HepG2 (cell line): ENCODE measurements at regions not wholly inside any gene's neighbourhood (a gene's known extent, or its start where the extent isn't known, plus 50 kb on each side); places are given as distances from the start of the nearest gene placed in this dataset.

Source experiments
- JUND ChIP-seq: sonication (generic); formaldehyde crosslinking; IDR thresholded peaks from 2 replicates; pipeline ENCODE4 v1.8.0; 2022; ENCODE audit warnings: mild to moderate bottlenecking, missing genetic modification reagents
- NFYC ChIP-seq: IDR thresholded peaks from 2 replicates; pipeline ENCODE4 v1.6.1; 2016; ENCODE audit warnings: missing genetic modification reagents, missing compliant biosample characterization
- RFX1 ChIP-seq: fragments of 450-650 bp; IDR thresholded peaks from 2 replicates; pipeline ENCODE4 v1.6.1; 2017
- TF ChIP-seq, protein P1 (sequence below): sonication (generic); formaldehyde crosslinking; IDR thresholded peaks from 2 replicates; pipeline ENCODE4 v1.8.1; 2022; ENCODE audit warnings: mild to moderate bottlenecking, missing genetic modification reagents
- TF ChIP-seq, protein P2 (sequence below): IDR thresholded peaks from 2 replicates; pipeline ENCODE4 v1.6.1; 2012; ENCODE audit warnings: low read depth, low read length, improper control_type of control experiment
- TF ChIP-seq, protein P3 (sequence below): sonication (generic); formaldehyde crosslinking; IDR thresholded peaks from 2 replicates; pipeline ENCODE4 v1.5.0; 2020; ENCODE audit warnings: missing genetic modification reagents
- TF ChIP-seq, protein P4 (sequence below): sonication (generic); formaldehyde crosslinking; IDR thresholded peaks from 2 replicates; pipeline ENCODE4; 2020; ENCODE audit warnings: missing genetic modification reagents, mild to moderate bottlenecking, borderline replicate concordance
- TF ChIP-seq, protein P5 (sequence below): sonication (generic); formaldehyde crosslinking; IDR thresholded peaks from 2 replicates; pipeline ENCODE4 v1.5.0; 2020; ENCODE audit warnings: mild to moderate bottlenecking, missing genetic modification reagents, moderate library complexity
- TF ChIP-seq, protein P6 (sequence below): sonication (generic); formaldehyde crosslinking; IDR thresholded peaks from 2 replicates; pipeline ENCODE4 v1.4.0; 2020; ENCODE audit warnings: missing genetic modification reagents

DNA sequence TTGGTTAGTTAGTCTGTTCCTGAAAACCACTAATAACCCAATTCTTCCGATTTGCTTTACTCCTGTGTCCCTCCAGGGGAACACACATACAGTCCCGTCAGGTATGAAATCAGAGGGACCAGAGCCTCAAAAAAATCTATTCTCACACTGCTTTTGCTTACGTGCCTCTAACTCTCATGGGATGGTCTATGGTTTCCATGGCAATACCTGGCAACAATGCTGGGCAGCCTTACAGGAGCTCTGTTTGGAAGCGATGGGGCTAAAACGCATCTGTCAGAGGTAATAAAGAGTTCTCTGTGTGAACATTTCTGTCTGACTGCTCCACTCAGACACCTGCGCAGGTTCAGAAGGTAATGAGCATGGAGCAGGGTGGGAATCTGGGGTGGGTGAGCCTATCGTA lies 376.2 kb downstream of the GXYLT1 start:
- TF ChIP-seq, protein P1, sequence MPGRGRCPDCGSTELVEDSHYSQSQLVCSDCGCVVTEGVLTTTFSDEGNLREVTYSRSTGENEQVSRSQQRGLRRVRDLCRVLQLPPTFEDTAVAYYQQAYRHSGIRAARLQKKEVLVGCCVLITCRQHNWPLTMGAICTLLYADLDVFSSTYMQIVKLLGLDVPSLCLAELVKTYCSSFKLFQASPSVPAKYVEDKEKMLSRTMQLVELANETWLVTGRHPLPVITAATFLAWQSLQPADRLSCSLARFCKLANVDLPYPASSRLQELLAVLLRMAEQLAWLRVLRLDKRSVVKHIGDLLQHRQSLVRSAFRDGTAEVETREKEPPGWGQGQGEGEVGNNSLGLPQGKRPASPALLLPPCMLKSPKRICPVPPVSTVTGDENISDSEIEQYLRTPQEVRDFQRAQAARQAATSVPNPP (CRISPR knock-in tag), result no peak
- TF ChIP-seq, protein P2, sequence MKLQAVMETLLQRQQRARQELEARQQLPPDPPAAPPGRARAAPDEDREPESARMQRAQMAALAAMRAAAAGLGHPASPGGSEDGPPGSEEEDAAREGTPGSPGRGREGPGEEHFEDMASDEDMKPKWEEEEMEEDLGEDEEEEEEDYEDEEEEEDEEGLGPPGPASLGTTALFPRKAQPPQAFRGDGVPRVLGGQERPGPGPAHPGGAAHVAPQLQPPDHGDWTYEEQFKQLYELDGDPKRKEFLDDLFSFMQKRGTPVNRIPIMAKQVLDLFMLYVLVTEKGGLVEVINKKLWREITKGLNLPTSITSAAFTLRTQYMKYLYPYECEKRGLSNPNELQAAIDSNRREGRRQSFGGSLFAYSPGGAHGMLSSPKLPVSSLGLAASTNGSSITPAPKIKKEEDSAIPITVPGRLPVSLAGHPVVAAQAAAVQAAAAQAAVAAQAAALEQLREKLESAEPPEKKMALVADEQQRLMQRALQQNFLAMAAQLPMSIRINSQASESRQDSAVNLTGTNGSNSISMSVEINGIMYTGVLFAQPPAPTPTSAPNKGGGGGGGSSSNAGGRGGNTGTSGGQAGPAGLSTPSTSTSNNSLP, result no peak
- TF ChIP-seq, protein P3, sequence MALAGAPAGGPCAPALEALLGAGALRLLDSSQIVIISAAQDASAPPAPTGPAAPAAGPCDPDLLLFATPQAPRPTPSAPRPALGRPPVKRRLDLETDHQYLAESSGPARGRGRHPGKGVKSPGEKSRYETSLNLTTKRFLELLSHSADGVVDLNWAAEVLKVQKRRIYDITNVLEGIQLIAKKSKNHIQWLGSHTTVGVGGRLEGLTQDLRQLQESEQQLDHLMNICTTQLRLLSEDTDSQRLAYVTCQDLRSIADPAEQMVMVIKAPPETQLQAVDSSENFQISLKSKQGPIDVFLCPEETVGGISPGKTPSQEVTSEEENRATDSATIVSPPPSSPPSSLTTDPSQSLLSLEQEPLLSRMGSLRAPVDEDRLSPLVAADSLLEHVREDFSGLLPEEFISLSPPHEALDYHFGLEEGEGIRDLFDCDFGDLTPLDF (CRISPR knock-in tag), result no peak
- TF ChIP-seq NFYC (no peak), JUND (CRISPR knock-in tag) (no peak), RFX1 (no peak)
- TF ChIP-seq, protein P4, sequence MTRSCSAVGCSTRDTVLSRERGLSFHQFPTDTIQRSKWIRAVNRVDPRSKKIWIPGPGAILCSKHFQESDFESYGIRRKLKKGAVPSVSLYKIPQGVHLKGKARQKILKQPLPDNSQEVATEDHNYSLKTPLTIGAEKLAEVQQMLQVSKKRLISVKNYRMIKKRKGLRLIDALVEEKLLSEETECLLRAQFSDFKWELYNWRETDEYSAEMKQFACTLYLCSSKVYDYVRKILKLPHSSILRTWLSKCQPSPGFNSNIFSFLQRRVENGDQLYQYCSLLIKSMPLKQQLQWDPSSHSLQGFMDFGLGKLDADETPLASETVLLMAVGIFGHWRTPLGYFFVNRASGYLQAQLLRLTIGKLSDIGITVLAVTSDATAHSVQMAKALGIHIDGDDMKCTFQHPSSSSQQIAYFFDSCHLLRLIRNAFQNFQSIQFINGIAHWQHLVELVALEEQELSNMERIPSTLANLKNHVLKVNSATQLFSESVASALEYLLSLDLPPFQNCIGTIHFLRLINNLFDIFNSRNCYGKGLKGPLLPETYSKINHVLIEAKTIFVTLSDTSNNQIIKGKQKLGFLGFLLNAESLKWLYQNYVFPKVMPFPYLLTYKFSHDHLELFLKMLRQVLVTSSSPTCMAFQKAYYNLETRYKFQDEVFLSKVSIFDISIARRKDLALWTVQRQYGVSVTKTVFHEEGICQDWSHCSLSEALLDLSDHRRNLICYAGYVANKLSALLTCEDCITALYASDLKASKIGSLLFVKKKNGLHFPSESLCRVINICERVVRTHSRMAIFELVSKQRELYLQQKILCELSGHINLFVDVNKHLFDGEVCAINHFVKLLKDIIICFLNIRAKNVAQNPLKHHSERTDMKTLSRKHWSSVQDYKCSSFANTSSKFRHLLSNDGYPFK (CRISPR knock-in tag), result no peak
- TF ChIP-seq, protein P5, sequence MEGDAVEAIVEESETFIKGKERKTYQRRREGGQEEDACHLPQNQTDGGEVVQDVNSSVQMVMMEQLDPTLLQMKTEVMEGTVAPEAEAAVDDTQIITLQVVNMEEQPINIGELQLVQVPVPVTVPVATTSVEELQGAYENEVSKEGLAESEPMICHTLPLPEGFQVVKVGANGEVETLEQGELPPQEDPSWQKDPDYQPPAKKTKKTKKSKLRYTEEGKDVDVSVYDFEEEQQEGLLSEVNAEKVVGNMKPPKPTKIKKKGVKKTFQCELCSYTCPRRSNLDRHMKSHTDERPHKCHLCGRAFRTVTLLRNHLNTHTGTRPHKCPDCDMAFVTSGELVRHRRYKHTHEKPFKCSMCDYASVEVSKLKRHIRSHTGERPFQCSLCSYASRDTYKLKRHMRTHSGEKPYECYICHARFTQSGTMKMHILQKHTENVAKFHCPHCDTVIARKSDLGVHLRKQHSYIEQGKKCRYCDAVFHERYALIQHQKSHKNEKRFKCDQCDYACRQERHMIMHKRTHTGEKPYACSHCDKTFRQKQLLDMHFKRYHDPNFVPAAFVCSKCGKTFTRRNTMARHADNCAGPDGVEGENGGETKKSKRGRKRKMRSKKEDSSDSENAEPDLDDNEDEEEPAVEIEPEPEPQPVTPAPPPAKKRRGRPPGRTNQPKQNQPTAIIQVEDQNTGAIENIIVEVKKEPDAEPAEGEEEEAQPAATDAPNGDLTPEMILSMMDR (CRISPR knock-in tag), result no peak
- TF ChIP-seq, protein P6, sequence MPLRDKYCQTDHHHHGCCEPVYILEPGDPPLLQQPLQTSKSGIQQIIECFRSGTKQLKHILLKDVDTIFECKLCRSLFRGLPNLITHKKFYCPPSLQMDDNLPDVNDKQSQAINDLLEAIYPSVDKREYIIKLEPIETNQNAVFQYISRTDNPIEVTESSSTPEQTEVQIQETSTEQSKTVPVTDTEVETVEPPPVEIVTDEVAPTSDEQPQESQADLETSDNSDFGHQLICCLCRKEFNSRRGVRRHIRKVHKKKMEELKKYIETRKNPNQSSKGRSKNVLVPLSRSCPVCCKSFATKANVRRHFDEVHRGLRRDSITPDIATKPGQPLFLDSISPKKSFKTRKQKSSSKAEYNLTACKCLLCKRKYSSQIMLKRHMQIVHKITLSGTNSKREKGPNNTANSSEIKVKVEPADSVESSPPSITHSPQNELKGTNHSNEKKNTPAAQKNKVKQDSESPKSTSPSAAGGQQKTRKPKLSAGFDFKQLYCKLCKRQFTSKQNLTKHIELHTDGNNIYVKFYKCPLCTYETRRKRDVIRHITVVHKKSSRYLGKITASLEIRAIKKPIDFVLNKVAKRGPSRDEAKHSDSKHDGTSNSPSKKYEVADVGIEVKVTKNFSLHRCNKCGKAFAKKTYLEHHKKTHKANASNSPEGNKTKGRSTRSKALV (CRISPR knock-in tag), result no peak
